DMS 273 treated with DMSO at 0.1 percent for 48 hours (cell line): ENCODE measurements at regions not wholly inside any gene's neighbourhood (a gene's known extent, or its start where the extent isn't known, plus 50 kb on each side); places are given as distances from the start of the nearest gene placed in this dataset.
"Not testable (repeated sequence)": the region's sequence is repeated elsewhere in the genome, so short reads cannot be mapped to it uniquely, and the experiment has no call there.

ENCODE experiments used
- DNase-seq: peaks from one replicate; lab custom pipeline; 2025; lab: John Stamatoyannopoulos, UW

DNA sequence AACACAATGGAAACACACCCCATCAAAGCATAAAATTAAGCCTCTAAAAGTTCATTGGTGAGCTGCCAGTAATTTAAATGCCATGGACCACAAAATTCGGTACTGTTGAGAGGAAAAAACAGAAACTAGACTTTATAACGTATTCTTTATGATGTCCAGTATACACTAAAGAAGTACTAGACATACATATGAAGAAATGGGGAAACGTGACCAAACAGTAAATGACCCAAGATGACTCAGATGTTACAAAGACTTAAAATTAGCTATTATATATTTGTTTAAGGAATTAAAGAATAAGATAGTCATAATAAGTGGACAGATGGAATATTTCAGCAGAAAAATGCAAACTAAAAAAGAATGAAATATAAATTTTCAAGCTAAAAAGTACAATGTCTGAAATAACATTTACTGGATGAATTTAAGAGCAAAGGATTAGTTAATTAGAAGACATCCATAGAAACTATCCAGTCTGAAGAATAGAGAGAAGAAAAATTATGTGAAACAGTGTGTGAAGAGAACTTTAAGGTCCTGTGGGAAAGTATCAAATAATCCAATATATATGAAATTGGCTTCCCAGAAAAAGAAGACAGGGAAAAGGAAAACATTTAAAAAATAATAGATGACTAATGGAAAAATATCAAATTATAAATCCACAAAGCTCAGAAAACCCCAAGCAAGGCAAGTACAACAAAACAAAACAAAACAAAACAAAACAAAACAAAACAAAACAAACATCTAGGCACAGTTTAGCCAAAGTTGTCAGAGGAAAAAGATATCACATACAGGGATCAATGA is 69.4 kb downstream of the SAMD9 start:
- DNase-seq, result no peak

DNA sequence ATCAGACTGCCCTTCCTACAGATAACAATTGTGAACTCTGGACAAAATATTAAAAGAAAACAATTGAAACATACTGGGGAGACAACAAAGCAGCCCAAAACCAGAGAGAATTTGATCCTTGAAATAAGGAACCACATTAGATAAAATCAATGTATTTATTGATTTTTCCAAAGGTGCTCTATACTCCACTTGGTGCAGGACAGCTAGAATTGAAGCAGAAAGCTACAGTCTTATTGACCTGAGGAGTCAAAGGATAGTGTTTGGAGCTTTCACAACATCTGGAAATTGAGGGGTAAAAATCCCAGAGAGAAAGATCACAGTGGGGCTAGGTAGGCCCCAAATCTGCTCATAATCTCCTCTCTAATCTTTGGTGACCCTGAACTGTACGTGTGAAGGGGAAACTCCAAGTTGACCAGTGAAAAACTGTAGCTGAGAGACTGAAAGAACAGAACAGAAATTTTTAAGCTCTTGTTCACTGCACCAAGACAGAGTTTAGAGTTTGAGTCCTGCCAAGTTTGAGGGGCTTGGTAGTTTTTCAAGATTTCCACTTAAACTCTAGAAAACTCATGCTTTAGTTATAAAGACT is 70.2 kb downstream of the SAMD9 start:
- no peak for DNase-seq

DNA sequence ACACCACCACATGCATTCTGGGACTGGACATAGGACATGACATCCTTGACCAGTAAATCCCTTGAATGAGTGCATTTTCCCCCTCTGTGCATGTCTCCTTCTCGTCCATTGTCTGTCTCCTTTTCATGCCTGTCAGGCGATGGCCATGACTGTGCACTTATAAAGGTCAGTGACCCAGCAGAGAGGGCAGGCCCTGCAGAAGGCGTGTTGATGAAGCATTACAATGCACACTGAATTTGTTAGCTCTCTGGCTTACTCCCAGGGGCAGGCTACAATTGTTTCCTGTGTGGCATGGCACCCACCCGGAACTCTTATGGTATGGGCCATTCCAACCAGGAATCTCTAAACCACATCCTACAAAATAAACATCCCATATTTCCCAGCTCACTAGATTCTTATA is 71.1 kb downstream of the SAMD9 start:
- DNase-seq, result no peak

DNA sequence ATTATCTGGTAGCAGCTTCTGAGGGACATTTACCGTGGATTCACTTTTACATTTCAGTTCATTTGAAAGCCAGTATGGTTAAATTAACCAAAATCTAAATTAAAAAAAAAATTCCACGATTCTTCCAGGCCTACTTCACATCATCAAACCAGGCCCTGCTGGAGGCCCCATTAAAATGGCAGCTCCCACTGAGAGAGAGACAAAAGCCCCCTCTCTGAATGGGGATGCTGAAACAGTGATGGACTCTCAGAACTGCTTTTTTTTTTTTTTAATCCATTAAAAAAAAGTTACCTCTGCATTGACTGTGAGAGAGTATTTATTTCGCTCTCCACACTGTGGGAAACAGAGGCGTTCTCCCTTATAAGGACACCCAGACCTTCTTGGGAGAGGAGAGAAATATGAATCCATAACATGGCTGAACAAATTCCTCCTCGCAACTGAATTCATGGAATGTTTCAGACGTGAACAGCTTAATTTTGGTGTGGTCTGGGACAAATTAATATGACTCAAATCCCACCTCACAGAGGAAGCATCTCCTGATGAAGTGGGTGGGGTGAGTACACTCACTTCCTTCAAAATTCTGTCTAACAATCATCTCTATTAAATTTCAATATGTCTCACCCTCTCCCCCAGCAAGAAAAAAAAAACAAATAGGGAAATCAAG is 73.5 kb downstream of the SAMD9 start:
- no peak for DNase-seq

- no peak for DNase-seq
These were observed 74.3 kb downstream of the SAMD9 start for GRCh38 chr7:93043385-93043985.

DNA sequence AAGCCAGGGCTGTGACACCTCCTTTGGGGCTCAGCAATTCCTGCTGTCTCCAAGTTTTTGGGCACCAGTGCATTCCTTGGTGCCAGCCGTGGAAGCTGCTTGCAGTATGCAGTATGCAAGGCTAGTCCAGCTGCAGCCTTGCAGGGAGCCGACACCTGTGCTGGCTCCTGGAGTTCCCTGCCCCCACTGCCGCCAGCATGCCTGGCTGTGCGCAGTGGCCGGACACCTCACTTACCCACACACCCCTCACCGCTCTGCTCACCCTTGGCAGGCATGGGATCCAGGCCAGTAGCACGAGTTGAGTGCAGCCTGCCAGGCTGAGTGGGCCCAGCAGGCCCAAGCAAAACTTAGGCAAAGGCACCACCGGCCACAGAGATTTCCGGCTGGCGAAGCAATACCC is 77.4 kb downstream of the SAMD9 start:
- no peak for DNase-seq

- no peak for DNase-seq
These were observed 78.0 kb downstream of the SAMD9 start for GRCh38 chr7:93039786-93040185.

GRCh38 chr7:93039282-93039681 is 78.5 kb downstream of the SAMD9 start:
- no peak for DNase-seq

DNA sequence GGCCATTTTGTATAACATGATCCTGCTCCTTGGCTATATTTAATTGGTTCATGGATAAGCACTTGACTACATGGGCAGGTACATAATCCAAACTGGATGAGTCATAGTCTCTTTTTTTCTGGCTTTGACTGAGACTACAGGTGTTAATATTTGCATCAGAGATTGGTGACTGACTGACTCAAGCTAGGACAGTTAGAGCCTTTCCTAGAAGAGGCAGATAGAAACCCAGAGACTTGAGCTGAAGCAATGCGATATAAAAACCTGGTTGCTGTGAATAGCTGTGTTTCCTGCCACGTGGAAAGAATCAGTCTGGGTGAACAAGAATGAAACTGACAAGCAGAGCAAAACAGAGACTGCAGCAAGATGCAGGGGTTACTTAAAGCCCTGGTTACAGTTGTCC is 81.0 kb downstream of the SAMD9 start:
- DNase-seq, result no peak

GRCh38 chr7:93036149-93036640 is 81.6 kb downstream of the SAMD9 start:
- no peak for DNase-seq

- DNase-seq, result no peak
These were observed 86.0 kb downstream of the SAMD9 start for GRCh38 chr7:93031795-93032194.

DNA sequence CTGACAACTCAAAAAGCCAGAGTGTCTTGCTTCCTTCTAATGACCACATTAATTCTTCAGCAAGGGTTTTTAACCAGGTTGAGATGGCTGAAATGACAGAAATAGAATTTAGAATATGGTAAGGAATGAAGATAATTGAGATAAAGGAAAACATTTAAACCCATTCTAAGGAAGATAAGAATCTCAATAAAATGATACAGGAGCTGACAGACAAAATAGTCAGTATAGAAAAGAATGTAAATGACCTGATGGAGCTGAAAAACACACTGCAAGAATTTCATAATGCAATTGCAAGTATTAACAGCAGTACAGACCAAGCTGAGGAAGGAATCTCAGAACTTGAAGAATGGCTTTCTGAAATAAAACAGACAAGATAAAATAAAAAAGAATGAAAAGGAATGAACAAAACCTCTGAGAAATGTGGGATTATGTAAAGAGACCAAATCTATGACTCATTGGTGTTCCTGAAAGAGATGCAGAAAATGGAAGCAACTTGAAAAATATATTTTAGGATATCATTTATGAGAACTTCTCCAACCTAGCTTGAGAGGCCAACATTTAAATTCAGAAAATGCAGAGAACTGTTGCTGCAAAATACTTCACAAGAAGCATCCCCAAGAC is 87.1 kb downstream of the SAMD9 start:
- DNase-seq, result no peak

DNA sequence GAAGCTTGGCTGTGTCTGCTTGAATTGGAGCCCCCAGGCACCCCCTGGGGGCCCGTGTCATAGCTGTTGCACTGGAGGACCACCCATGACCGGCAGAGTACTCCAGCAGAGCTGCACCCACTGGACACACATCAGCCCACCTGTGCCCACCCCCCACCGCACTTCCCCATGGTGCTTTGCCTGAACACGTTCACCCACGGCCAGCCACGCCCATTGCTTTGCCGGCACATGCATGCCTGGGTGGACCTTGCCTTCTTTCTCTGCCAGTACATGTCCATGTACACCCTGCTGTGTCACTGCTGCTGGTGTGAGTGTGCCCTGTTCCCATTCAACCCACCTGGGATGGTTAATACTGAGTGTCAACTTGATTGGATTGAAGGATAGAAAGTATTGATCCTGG is 88.7 kb downstream of the SAMD9 start:
- DNase-seq, result no peak

DNA sequence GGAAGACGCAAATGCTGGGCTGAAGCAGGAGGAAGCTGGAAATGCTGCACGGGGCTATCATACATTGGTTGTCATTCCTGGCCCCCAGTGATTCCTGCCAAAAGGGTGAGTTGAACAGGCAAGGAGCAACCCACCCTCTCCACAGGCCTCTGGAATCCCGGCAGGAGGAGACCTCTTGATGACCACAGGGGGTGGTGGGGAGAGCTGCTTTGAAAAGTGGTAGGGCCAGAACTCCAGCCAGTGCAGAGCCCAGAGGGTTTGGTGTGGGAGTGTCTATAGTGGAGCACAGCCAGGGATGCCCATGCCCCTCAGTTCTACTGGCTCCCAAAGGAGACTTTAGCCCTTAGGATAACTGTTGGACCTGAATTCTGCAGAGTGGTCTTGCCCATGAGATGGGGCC is 89.2 kb downstream of the SAMD9 start:
- DNase-seq, result no peak

GRCh38 chr7:93027044-93027443 is 90.7 kb downstream of the SAMD9 start:
- no peak for DNase-seq

GRCh38 chr7:93026425-93026824 is 91.4 kb downstream of the SAMD9 start:
- DNase-seq, result no peak

GRCh38 chr7:93025389-93025788 is 92.4 kb downstream of the SAMD9 start:
- DNase-seq, result no peak

DNA sequence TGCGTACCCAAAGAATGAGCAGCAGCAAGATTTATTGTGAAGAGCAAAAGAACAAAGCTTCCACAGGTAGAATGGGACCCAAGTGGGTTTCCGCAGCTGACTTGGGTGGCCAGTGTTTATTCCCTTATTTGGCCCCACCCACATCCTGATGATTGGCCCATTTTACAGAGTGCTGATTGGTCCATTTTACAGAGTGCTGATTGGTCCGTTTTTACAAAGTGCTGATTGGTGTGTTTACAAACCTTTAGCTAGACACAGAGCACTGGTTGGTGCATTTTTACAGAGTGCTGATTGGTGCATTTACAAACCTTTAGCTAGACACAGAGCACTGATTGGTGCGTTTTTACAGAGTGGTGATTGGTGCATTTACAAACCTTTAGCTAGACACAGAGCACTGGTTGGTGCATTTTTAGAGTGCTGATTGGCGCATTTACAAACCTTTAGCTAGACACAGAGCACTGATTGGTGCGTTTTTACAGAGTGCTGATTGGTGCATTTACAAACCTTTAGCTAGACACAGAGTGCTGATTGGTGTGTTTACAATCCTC is 94.8 kb downstream of the SAMD9 start:
- DNase-seq, result not testable (repeated sequence)

DNA sequence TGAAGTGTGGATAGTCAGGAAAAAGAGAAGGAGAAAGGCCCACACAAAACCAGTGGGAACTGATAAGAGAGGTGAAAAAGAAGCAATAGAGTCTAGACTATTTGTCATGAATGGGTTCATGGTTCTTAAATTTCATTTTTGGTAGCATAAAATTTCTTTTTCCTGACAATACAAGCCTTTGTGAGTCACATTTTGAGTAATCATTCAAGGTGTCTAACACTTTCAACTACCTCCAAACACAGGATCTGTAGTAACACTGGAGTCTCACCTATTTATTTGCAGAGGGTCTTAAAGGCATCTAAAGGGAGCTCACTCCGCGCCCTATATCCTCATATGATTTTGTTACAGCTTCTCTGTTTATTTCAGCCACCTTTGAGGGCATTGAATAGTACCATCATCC is 96.0 kb downstream of the SAMD9 start:
- no peak for DNase-seq

DNA sequence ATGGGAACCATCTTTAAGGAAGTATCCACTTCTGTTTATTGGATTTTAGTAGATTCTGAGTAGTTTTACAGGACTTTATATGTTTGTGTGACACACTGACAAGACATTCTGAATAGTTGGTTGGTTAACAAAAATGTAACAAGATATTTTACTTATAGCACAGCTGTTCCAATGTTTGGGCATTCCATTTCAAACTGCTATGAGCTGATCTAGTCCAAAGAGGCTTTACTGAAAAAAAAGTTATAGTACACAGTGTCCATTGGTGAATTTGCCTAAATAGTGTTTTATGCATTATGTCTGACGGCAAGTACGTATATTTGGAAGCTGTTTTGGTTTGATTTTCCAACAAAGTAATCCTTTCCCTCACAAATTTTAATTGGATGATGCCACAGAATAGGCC is 99.1 kb downstream of the SAMD9 start:
- DNase-seq, result no peak

DNA sequence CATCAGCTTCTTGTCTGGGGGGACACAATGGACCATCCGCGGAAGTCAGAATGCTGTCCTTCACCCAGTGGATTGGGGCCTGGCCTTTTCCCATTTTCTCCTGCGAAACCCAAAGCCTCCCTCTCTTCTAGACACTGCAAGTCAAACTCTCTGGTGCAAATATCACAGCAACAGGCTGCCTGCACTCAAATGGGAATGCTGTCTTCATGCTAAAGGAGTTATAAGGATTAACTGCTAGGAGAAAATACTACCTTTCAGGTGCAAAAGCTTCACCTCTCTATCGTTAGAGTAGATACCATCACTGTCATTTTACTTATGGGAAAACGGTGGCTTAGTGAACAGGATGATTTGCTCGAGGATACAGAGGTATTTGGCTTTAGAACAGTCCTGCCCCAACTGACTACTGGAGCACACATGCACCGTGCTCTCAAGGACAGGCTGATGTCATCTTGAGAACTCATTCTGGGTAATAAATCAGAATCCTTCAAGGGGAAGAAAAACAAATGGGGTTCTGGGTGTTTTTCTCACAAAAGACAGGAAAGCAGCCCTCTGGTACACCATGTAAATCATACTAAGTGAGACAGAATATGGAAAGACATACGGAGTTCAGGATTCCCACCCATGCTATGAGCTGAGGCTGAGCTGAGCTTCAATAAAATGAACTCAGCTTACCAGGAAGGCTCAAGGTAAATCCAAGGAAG is 100.9 kb downstream of the SAMD9 start:
- no peak for DNase-seq
